ENCODE measurements at regions not wholly inside any gene's neighbourhood (a gene's known extent, or its start where the extent isn't known, plus 50 kb on each side); places are given as distances from the start of the nearest gene placed in this dataset.

- peaks cover 0 to 10% (median 7%) of the 10 kb centered on the region in 4 experiments for H3K4me1 ChIP-seq (ENCODE audit: control extremely low read depth in 1 of 4, control insufficient read depth in 4 of 4, insufficient read depth in 4 of 4, low read length in 3 of 4)
- H3K27me3 ChIP-seq (replicated peaks in 2 of 5; ENCODE audit: control insufficient read depth in 4 of 5, insufficient read depth in 5 of 5, low read length in 4 of 5), result no peaks in the 10 kb centered on the region
- no peak overlapping the region for H3K4me3 ChIP-seq (ENCODE audit: control insufficient read depth in 1 of 7, extremely low read depth in 1 of 7, insufficient read depth in 4 of 7, low read depth in 2 of 7, low read length in 6 of 7)
- ChIA-PET POLR2A (no interaction called here), CTCF (no interaction called here)
- H3K9me3 ChIP-seq (ENCODE audit: control extremely low read depth in 1 of 5, control insufficient read depth in 4 of 5, insufficient read depth in 2 of 5, low read depth in 1 of 5, low read length in 4 of 5), result no peaks in the 10 kb centered on the region
- WGBS (ENCODE audit: insufficient coverage), result 100% methylated on average over 5 of the region's 5 CpGs
- H3K36me3 ChIP-seq (ENCODE audit: control insufficient read depth in 4 of 4, insufficient read depth in 4 of 4, low read length in 3 of 4), result no peaks in the 10 kb centered on the region
- no peak overlapping the region for H3K27ac ChIP-seq (ENCODE audit: insufficient read depth in 1 of 2, low read depth in 1 of 2, low read length in 2 of 2, poor library complexity in 1 of 2, severe bottlenecking in 2 of 2)
- DNase-seq, result no peak
Measured at GRCh38 chr18:38307914-38308313, 742.3 kb upstream of the CELF4 start.

- ChIA-PET POLR2A (no interaction called here), CTCF (no interaction called here)
- H3K36me3 ChIP-seq (ENCODE audit: control insufficient read depth in 4 of 4, insufficient read depth in 4 of 4, low read length in 3 of 4), result no peaks in the 10 kb centered on the region
- peaks cover 0 to 1% (median 0%) of the 10 kb centered on the region in 5 experiments for H3K9me3 ChIP-seq (ENCODE audit: control extremely low read depth in 1 of 5, control insufficient read depth in 4 of 5, insufficient read depth in 2 of 5, low read depth in 1 of 5, low read length in 4 of 5)
- H3K4me3 ChIP-seq (ENCODE audit: control insufficient read depth in 1 of 7, extremely low read depth in 1 of 7, insufficient read depth in 4 of 7, low read depth in 2 of 7, low read length in 6 of 7), result no peak overlapping the region
- WGBS (ENCODE audit: insufficient coverage), result 100% methylated on average over 3 of the region's 4 CpGs
- no peaks in the 10 kb centered on the region for H3K4me1 ChIP-seq (ENCODE audit: control extremely low read depth in 1 of 4, control insufficient read depth in 4 of 4, insufficient read depth in 4 of 4, low read length in 3 of 4)
- H3K27me3 ChIP-seq (replicated peaks in 2 of 5; ENCODE audit: control insufficient read depth in 4 of 5, insufficient read depth in 5 of 5, low read length in 4 of 5), result no peaks in the 10 kb centered on the region
- H3K27ac ChIP-seq (ENCODE audit: insufficient read depth in 1 of 2, low read depth in 1 of 2, low read length in 2 of 2, poor library complexity in 1 of 2, severe bottlenecking in 2 of 2), result no peak overlapping the region
- no peak for DNase-seq
Measured at GRCh38 chr18:38305961-38306360, 740.4 kb upstream of the CELF4 start.

- ChIA-PET POLR2A (no interaction called here), CTCF (no interaction called here)
- H3K27ac ChIP-seq (ENCODE audit: insufficient read depth in 1 of 2, low read depth in 1 of 2, low read length in 2 of 2, poor library complexity in 1 of 2, severe bottlenecking in 2 of 2), result no peak overlapping the region
- H3K4me3 ChIP-seq (ENCODE audit: control insufficient read depth in 1 of 7, extremely low read depth in 1 of 7, insufficient read depth in 4 of 7, low read depth in 2 of 7, low read length in 6 of 7), result no peak overlapping the region
- DNase-seq, result no peak
- H3K36me3 ChIP-seq (ENCODE audit: control insufficient read depth in 4 of 4, insufficient read depth in 4 of 4, low read length in 3 of 4), result no peaks in the 10 kb centered on the region
- H3K4me1 ChIP-seq (ENCODE audit: control extremely low read depth in 1 of 4, control insufficient read depth in 4 of 4, insufficient read depth in 4 of 4, low read length in 3 of 4), result no peaks in the 10 kb centered on the region
- H3K27me3 ChIP-seq (replicated peaks in 2 of 5; ENCODE audit: control insufficient read depth in 4 of 5, insufficient read depth in 5 of 5, low read length in 4 of 5), result no peaks in the 10 kb centered on the region
- H3K9me3 ChIP-seq (ENCODE audit: control extremely low read depth in 1 of 5, control insufficient read depth in 4 of 5, insufficient read depth in 2 of 5, low read depth in 1 of 5, low read length in 4 of 5), result peaks cover 0 to 1% (median 0%) of the 10 kb centered on the region in 5 experiments
Measured at GRCh38 chr18:38301621-38302020, 736.0 kb upstream of the CELF4 start.

GRCh38 chr18:38297910-38298309 is 732.3 kb upstream of the CELF4 start:
- no peaks in the 10 kb centered on the region for H3K27me3 ChIP-seq (replicated peaks in 2 of 5; ENCODE audit: control insufficient read depth in 4 of 5, insufficient read depth in 5 of 5, low read length in 4 of 5)
- ChIA-PET POLR2A (interaction anchor here (0.6 kb wide), 1 partner anchor 11 kb away, joined by 3 read pairs; no protein-coding TSS in a partner anchor), CTCF (interaction anchor here (0.8 to 1.4 kb wide), 2 partner anchors 12 to 16 kb away, joined by 3 to 4 read pairs; no protein-coding TSS in a partner anchor)
- H3K27ac ChIP-seq (ENCODE audit: insufficient read depth in 1 of 2, low read depth in 1 of 2, low read length in 2 of 2, poor library complexity in 1 of 2, severe bottlenecking in 2 of 2), result no peak overlapping the region
- no CpG with 5 or more reads among the region's 4 CpGs for WGBS (ENCODE audit: insufficient coverage)
- H3K36me3 ChIP-seq (ENCODE audit: control insufficient read depth in 4 of 4, insufficient read depth in 4 of 4, low read length in 3 of 4), result no peaks in the 10 kb centered on the region
- no peak for DNase-seq
- no peak overlapping the region for H3K4me3 ChIP-seq (ENCODE audit: control insufficient read depth in 1 of 7, extremely low read depth in 1 of 7, insufficient read depth in 4 of 7, low read depth in 2 of 7, low read length in 6 of 7)
- H3K4me1 ChIP-seq (ENCODE audit: control extremely low read depth in 1 of 4, control insufficient read depth in 4 of 4, insufficient read depth in 4 of 4, low read length in 3 of 4), result no peaks in the 10 kb centered on the region
- peaks cover 0 to 1% (median 0%) of the 10 kb centered on the region in 5 experiments for H3K9me3 ChIP-seq (ENCODE audit: control extremely low read depth in 1 of 5, control insufficient read depth in 4 of 5, insufficient read depth in 2 of 5, low read depth in 1 of 5, low read length in 4 of 5)

GRCh38 chr18:38290229-38290628 is 724.6 kb upstream of the CELF4 start:
- H3K4me1 ChIP-seq (ENCODE audit: control extremely low read depth in 1 of 4, control insufficient read depth in 4 of 4, insufficient read depth in 4 of 4, low read length in 3 of 4), result no peaks in the 10 kb centered on the region
- POLR2A ChIA-PET, result no interaction called here
- H3K27ac ChIP-seq (ENCODE audit: insufficient read depth in 1 of 2, low read depth in 1 of 2, low read length in 2 of 2, poor library complexity in 1 of 2, severe bottlenecking in 2 of 2), result no peak overlapping the region
- no peak overlapping the region for H3K4me3 ChIP-seq (ENCODE audit: control insufficient read depth in 1 of 7, extremely low read depth in 1 of 7, insufficient read depth in 4 of 7, low read depth in 2 of 7, low read length in 6 of 7)
- no peaks in the 10 kb centered on the region for H3K9me3 ChIP-seq (ENCODE audit: control extremely low read depth in 1 of 5, control insufficient read depth in 4 of 5, insufficient read depth in 2 of 5, low read depth in 1 of 5, low read length in 4 of 5)
- 100% methylated on average over 1 of the region's 1 CpG for WGBS (ENCODE audit: insufficient coverage)
- CTCF ChIA-PET, result no interaction called here
- no peaks in the 10 kb centered on the region for H3K36me3 ChIP-seq (ENCODE audit: control insufficient read depth in 4 of 4, insufficient read depth in 4 of 4, low read length in 3 of 4)
- H3K27me3 ChIP-seq (replicated peaks in 2 of 5; ENCODE audit: control insufficient read depth in 4 of 5, insufficient read depth in 5 of 5, low read length in 4 of 5), result no peaks in the 10 kb centered on the region
- DNase-seq, result no peak

GRCh38 chr18:38284972-38285371 is 719.4 kb upstream of the CELF4 start:
- WGBS (ENCODE audit: insufficient coverage), result 100% methylated on average over 2 of the region's 3 CpGs
- DNase-seq, result no peak
- no peak overlapping the region for H3K27ac ChIP-seq (ENCODE audit: insufficient read depth in 1 of 2, low read depth in 1 of 2, low read length in 2 of 2, poor library complexity in 1 of 2, severe bottlenecking in 2 of 2)
- POLR2A ChIA-PET, result no interaction called here
- H3K4me3 ChIP-seq (ENCODE audit: control insufficient read depth in 1 of 7, extremely low read depth in 1 of 7, insufficient read depth in 4 of 7, low read depth in 2 of 7, low read length in 6 of 7), result no peak overlapping the region
- H3K36me3 ChIP-seq (ENCODE audit: control insufficient read depth in 4 of 4, insufficient read depth in 4 of 4, low read length in 3 of 4), result no peaks in the 10 kb centered on the region
- no peaks in the 10 kb centered on the region for H3K9me3 ChIP-seq (ENCODE audit: control extremely low read depth in 1 of 5, control insufficient read depth in 4 of 5, insufficient read depth in 2 of 5, low read depth in 1 of 5, low read length in 4 of 5)
- CTCF ChIA-PET, result no interaction called here
- no peaks in the 10 kb centered on the region for H3K4me1 ChIP-seq (ENCODE audit: control extremely low read depth in 1 of 4, control insufficient read depth in 4 of 4, insufficient read depth in 4 of 4, low read length in 3 of 4)
- no peaks in the 10 kb centered on the region for H3K27me3 ChIP-seq (replicated peaks in 2 of 5; ENCODE audit: control insufficient read depth in 4 of 5, insufficient read depth in 5 of 5, low read length in 4 of 5)

GRCh38 chr18:38263066-38263465 is 697.5 kb upstream of the CELF4 start:
- CTCF ChIA-PET, result no interaction called here
- DNase-seq, result no peak

More at GRCh38 chr18:38263066-38263465, 697.5 kb upstream of the CELF4 start:
- no peaks in the 10 kb centered on the region for H3K36me3 ChIP-seq (ENCODE audit: control insufficient read depth in 4 of 4, insufficient read depth in 4 of 4, low read length in 3 of 4)
- no peaks in the 10 kb centered on the region for H3K27me3 ChIP-seq (replicated peaks in 2 of 5; ENCODE audit: control insufficient read depth in 4 of 5, insufficient read depth in 5 of 5, low read length in 4 of 5)
- no peak overlapping the region for H3K4me3 ChIP-seq (ENCODE audit: control insufficient read depth in 1 of 7, extremely low read depth in 1 of 7, insufficient read depth in 4 of 7, low read depth in 2 of 7, low read length in 6 of 7)
- H3K4me1 ChIP-seq (ENCODE audit: control extremely low read depth in 1 of 4, control insufficient read depth in 4 of 4, insufficient read depth in 4 of 4, low read length in 3 of 4), result peaks cover 0 to 5% (median 2%) of the 10 kb centered on the region in 4 experiments
- no CpG with 5 or more reads among the region's 2 CpGs for WGBS (ENCODE audit: insufficient coverage)
- POLR2A ChIA-PET, result interaction anchor here (0.6 kb wide), 1 partner anchor 131 kb away, joined by 3 read pairs; no protein-coding TSS in a partner anchor
- no peaks in the 10 kb centered on the region for H3K9me3 ChIP-seq (ENCODE audit: control extremely low read depth in 1 of 5, control insufficient read depth in 4 of 5, insufficient read depth in 2 of 5, low read depth in 1 of 5, low read length in 4 of 5)
- H3K27ac ChIP-seq (ENCODE audit: insufficient read depth in 1 of 2, low read depth in 1 of 2, low read length in 2 of 2, poor library complexity in 1 of 2, severe bottlenecking in 2 of 2), result no peak overlapping the region
